HEK293T (cell line): ENCODE measurements at regions not wholly inside any gene's neighbourhood (a gene's known extent, or its start where the extent isn't known, plus 50 kb on each side); places are given as distances from the start of the nearest gene placed in this dataset.

ENCODE experiments used
- ARNT ChIP-seq: fragments of 450-650 bp; IDR thresholded peaks from 2 replicates; pipeline ENCODE4 v1.6.1; 2017; ENCODE audit warnings: mild to moderate bottlenecking
- BHLHE40 ChIP-seq: fragments of 450-650 bp; IDR thresholded peaks from 2 replicates; pipeline ENCODE4 v1.6.1; 2016; ENCODE audit warnings: mild to moderate bottlenecking, moderate library complexity, borderline replicate concordance
- CTBP1 ChIP-seq: fragments of 450-650 bp; IDR thresholded peaks from 2 replicates; pipeline ENCODE4 v1.6.1; 2016; ENCODE audit warnings: borderline replicate concordance
- FOXA1 ChIP-seq: fragments of 450-650 bp; IDR thresholded peaks from 2 replicates; pipeline ENCODE4 v1.6.1; 2016; ENCODE audit warnings: mild to moderate bottlenecking
- FOXK2 ChIP-seq: fragments of 450-650 bp; IDR thresholded peaks from 2 replicates; pipeline ENCODE4 v1.6.1; 2016; ENCODE audit warnings: mild to moderate bottlenecking
- FOXM1 ChIP-seq: fragments of 450-650 bp; IDR thresholded peaks from 2 replicates; pipeline ENCODE4 v1.6.1; 2017; ENCODE audit warnings: mild to moderate bottlenecking, borderline replicate concordance
- HDGF ChIP-seq: fragments of 450-650 bp; IDR thresholded peaks from 2 replicates; pipeline ENCODE4 v1.6.1; 2017; ENCODE audit warnings: antibody characterized with exemption, borderline replicate concordance
- LEF1 ChIP-seq: fragments of 450-650 bp; IDR thresholded peaks from 2 replicates; pipeline ENCODE4 v1.6.1; 2017; ENCODE audit warnings: mild to moderate bottlenecking, borderline replicate concordance
- SP1 ChIP-seq: fragments of 450-650 bp; IDR thresholded peaks from 2 replicates; pipeline ENCODE4 v1.6.1; 2017
- SUZ12 ChIP-seq: fragments of 450-650 bp; IDR thresholded peaks from 2 replicates; pipeline ENCODE4 v1.6.1; 2016; ENCODE audit warnings: mild to moderate bottlenecking
- TARDBP ChIP-seq: fragments of 450-650 bp; IDR thresholded peaks from 2 replicates; pipeline ENCODE4 v1.6.1; 2016
- ZNF384 ChIP-seq: fragments of 450-650 bp; IDR thresholded peaks from 2 replicates; pipeline ENCODE4 v1.6.1; 2016
- TF ChIP-seq, protein P1 (sequence below): fragments of 450-650 bp; IDR thresholded peaks from 2 replicates; pipeline ENCODE4 v1.6.1; 2016

- TF ChIP-seq FOXA1 (no peak), FOXK2 (no peak), FOXM1 (no peak), SP1 (no peak), HDGF (no peak), BHLHE40 (no peak), SUZ12 (no peak), CTBP1 (no peak), TARDBP (no peak), LEF1 (no peak), ZNF384 (no peak), ARNT (no peak)
- TF ChIP-seq, protein P1, sequence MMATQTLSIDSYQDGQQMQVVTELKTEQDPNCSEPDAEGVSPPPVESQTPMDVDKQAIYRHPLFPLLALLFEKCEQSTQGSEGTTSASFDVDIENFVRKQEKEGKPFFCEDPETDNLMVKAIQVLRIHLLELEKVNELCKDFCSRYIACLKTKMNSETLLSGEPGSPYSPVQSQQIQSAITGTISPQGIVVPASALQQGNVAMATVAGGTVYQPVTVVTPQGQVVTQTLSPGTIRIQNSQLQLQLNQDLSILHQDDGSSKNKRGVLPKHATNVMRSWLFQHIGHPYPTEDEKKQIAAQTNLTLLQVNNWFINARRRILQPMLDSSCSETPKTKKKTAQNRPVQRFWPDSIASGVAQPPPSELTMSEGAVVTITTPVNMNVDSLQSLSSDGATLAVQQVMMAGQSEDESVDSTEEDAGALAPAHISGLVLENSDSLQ: no peak
Measured at GRCh38 chr2:12027136-12027535, 280.7 kb downstream of the LPIN1 start.
